HEK293 (cell line): ENCODE measurements at regions not wholly inside any gene's neighbourhood (a gene's known extent, or its start where the extent isn't known, plus 50 kb on each side); places are given as distances from the start of the nearest gene placed in this dataset.

ENCODE experiments used
- CTCF ChIA-PET: fragments of 350-600 bp; formaldehyde crosslinking; extraction: SDS; loops from one replicate; lab custom pipeline; 2021; ENCODE audit warnings: antibody characterized with exemption; lab: Yijun Ruan, JAX
- POLR2A ChIA-PET: fragments of 300-600 bp; formaldehyde crosslinking; extraction: SDS; loops from one replicate; lab custom pipeline; 2020; ENCODE audit warnings: antibody characterized with exemption, inconsistent platforms; lab: Yijun Ruan, JAX
- H3K27ac ChIP-seq: fragments of 200-500 bp; sonication (Bioruptor generic); 2 replicates; pipeline ENCODE4 v1.5.1; 2014; ENCODE audit warnings: low read depth, low read length, control low read depth, inconsistent platforms; ENCODE audit errors: extremely low read depth
- H3K36me3 ChIP-seq, 2 experiments: fragments of 200-500 bp in 1 of 2; sonication (Bioruptor generic) in 1 of 2; 1 replicate in 1 of 2; 2 replicates in 1 of 2; pipeline ENCODE4 v1.5.1; 2014 to 2017; ENCODE audit warnings: inconsistent platforms in 2 of 2, low read length in 2 of 2; ENCODE audit not compliant: control insufficient read depth in 2 of 2, insufficient read depth in 1 of 2
- H3K4me1 ChIP-seq: fragments of 200-500 bp; sonication (Bioruptor generic); 2 replicates; pipeline ENCODE4 v1.5.1; 2014; ENCODE audit warnings: mild to moderate bottlenecking, low read length, inconsistent platforms; ENCODE audit not compliant: control insufficient read depth, insufficient read depth
- H3K4me3 ChIP-seq: 2 replicates; pipeline ENCODE4 v1.5.1; 2011; ENCODE audit warnings: low read depth, mild to moderate bottlenecking, control low read depth, low read length, moderate library complexity
- H3K9me3 ChIP-seq: fragments of 200-500 bp; sonication (Bioruptor generic); 2 replicates; pipeline ENCODE4 v1.5.1; 2014; ENCODE audit warnings: low read depth, low read length, inconsistent platforms; ENCODE audit not compliant: control insufficient read depth, insufficient read depth
- HOXC10 ChIP-seq: sonication (generic); formaldehyde crosslinking; IDR thresholded peaks from 2 replicates; pipeline ENCODE4 v1.8.1; 2023; ENCODE audit warnings: mild to moderate bottlenecking, missing genetic modification reagents
- KLF1 ChIP-seq: fragments of 450-650 bp; formaldehyde crosslinking; IDR thresholded peaks from 2 replicates; pipeline ENCODE4 v1.5.1; 2016; ENCODE audit warnings: missing biosample characterization, missing genetic modification characterization
- MEIS1 ChIP-seq: sonication (generic); formaldehyde crosslinking; IDR thresholded peaks from 2 replicates; pipeline ENCODE4 v1.8.1; 2022; ENCODE audit warnings: missing genetic modification reagents, mild to moderate bottlenecking, borderline replicate concordance
- SCRT1 ChIP-seq: fragments of 450-650 bp; formaldehyde crosslinking; IDR thresholded peaks from 2 replicates; pipeline ENCODE4 v1.5.1; 2016; ENCODE audit warnings: missing biosample characterization, missing genetic modification characterization, borderline replicate concordance
- ZBTB1 ChIP-seq: fragments of 450-650 bp; formaldehyde crosslinking; IDR thresholded peaks from 2 replicates; pipeline ENCODE4 v1.5.1; 2016; ENCODE audit warnings: missing biosample characterization, missing genetic modification characterization
- ZBTB48 ChIP-seq: fragments of 450-650 bp; formaldehyde crosslinking; IDR thresholded peaks from 2 replicates; pipeline ENCODE4 v1.5.1; 2016; ENCODE audit warnings: missing biosample characterization, missing genetic modification characterization
- ZNF132 ChIP-seq: fragments of 450-650 bp; formaldehyde crosslinking; IDR thresholded peaks from 2 replicates; pipeline ENCODE4 v1.5.1; 2017; ENCODE audit warnings: missing biosample characterization, missing genetic modification characterization, borderline replicate concordance
- ZNF169 ChIP-seq: fragments of 450-650 bp; formaldehyde crosslinking; IDR thresholded peaks from 2 replicates; pipeline ENCODE4 v1.5.1; 2016; ENCODE audit warnings: missing biosample characterization, missing genetic modification characterization
- ZNF248 ChIP-seq: fragments of 450-650 bp; formaldehyde crosslinking; IDR thresholded peaks from 2 replicates; pipeline ENCODE4 v1.5.1; 2017; ENCODE audit warnings: missing biosample characterization, missing genetic modification characterization
- ZNF433 ChIP-seq: fragments of 450-650 bp; formaldehyde crosslinking; IDR thresholded peaks from 2 replicates; pipeline ENCODE4 v1.5.1; 2016; ENCODE audit warnings: missing biosample characterization, missing genetic modification characterization, low read depth
- ZNF549 ChIP-seq: fragments of 450-650 bp; IDR thresholded peaks from 2 replicates; pipeline ENCODE4 v1.5.1; 2018; ENCODE audit warnings: missing biosample characterization, missing genetic modification characterization, mild to moderate bottlenecking, inconsistent platforms, moderate library complexity
- ZNF571 ChIP-seq: fragments of 450-650 bp; formaldehyde crosslinking; IDR thresholded peaks from 2 replicates; pipeline ENCODE4 v1.5.0; 2017; ENCODE audit warnings: missing biosample characterization, missing genetic modification characterization
- ZNF747 ChIP-seq: fragments of 450-650 bp; formaldehyde crosslinking; IDR thresholded peaks from 2 replicates; pipeline ENCODE4 v1.5.1; 2016; ENCODE audit warnings: missing biosample characterization, missing genetic modification characterization
- ZNF837 ChIP-seq: fragments of 450-650 bp; formaldehyde crosslinking; IDR thresholded peaks from 2 replicates; pipeline ENCODE4 v1.5.1; 2016; ENCODE audit warnings: missing biosample characterization, missing genetic modification characterization
- ZSCAN16 ChIP-seq: fragments of 450-650 bp; formaldehyde crosslinking; IDR thresholded peaks from 2 replicates; pipeline ENCODE4 v1.5.1; 2016; ENCODE audit warnings: missing biosample characterization, missing genetic modification characterization
- ZSCAN23 ChIP-seq: fragments of 450-650 bp; formaldehyde crosslinking; IDR thresholded peaks from 2 replicates; pipeline ENCODE4 v1.5.1; 2016; ENCODE audit warnings: missing biosample characterization, missing genetic modification characterization
- ZXDB ChIP-seq: fragments of 450-650 bp; formaldehyde crosslinking; IDR thresholded peaks from 2 replicates; pipeline ENCODE4 v1.5.1; 2016; ENCODE audit warnings: missing biosample characterization, missing genetic modification characterization
- TF ChIP-seq, protein P1 (sequence below): fragments of 450-650 bp; formaldehyde crosslinking; IDR thresholded peaks from 2 replicates; pipeline ENCODE4 v1.5.1; 2016; ENCODE audit warnings: missing biosample characterization, missing genetic modification characterization
- TF ChIP-seq, protein P2 (sequence below): fragments of 450-650 bp; formaldehyde crosslinking; IDR thresholded peaks from 2 replicates; pipeline ENCODE4 v1.5.1; 2016; ENCODE audit warnings: missing biosample characterization, missing genetic modification characterization, low read depth
- TF ChIP-seq, protein P3 (sequence below): fragments of 450-650 bp; formaldehyde crosslinking; IDR thresholded peaks from 2 replicates; pipeline ENCODE4 v1.5.1; 2016; ENCODE audit warnings: missing biosample characterization, missing genetic modification characterization
- TF ChIP-seq, protein P4 (sequence below): fragments of 450-650 bp; formaldehyde crosslinking; IDR thresholded peaks from 2 replicates; pipeline ENCODE4 v1.5.1; 2017; ENCODE audit warnings: missing biosample characterization, mild to moderate bottlenecking, missing genetic modification characterization, moderate library complexity

DNA sequence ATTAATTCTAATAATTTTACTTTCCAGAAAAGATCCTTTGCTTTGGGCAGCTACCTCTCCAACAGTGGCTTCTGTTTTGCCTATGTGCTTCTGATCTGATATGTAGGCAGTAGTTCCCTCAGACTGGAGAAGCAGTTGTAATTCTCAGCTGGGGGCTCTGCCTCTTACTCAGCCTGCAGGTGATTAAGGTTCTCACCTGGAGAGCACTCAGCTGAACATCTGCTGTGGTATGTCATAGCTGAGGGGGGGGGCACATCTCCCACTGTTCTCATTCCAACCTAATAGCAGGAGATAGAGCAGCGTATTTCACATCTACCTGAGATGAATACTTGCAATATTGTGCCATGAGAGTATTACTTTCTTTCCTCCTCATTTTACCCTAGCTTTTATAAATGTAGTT lies 511.9 kb upstream of the CDH8 start:
- no peaks in the 10 kb centered on the region for H3K4me1 ChIP-seq
- TF ChIP-seq ZSCAN16 (tag by site-specific recombination), result no peak
- no peak for TF ChIP-seq ZNF549 (tag by site-specific recombination)
- TF ChIP-seq, protein P1, sequence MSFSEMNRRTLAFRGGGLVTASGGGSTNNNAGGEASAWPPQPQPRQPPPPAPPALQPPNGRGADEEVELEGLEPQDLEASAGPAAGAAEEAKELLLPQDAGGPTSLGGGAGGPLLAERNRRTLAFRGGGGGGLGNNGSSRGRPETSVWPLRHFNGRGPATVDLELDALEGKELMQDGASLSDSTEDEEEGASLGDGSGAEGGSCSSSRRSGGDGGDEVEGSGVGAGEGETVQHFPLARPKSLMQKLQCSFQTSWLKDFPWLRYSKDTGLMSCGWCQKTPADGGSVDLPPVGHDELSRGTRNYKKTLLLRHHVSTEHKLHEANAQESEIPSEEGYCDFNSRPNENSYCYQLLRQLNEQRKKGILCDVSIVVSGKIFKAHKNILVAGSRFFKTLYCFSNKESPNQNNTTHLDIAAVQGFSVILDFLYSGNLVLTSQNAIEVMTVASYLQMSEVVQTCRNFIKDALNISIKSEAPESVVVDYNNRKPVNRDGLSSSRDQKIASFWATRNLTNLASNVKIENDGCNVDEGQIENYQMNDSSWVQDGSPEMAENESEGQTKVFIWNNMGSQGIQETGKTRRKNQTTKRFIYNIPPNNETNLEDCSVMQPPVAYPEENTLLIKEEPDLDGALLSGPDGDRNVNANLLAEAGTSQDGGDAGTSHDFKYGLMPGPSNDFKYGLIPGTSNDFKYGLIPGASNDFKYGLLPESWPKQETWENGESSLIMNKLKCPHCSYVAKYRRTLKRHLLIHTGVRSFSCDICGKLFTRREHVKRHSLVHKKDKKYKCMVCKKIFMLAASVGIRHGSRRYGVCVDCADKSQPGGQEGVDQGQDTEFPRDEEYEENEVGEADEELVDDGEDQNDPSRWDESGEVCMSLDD, result no peak
- TF ChIP-seq, protein P2, sequence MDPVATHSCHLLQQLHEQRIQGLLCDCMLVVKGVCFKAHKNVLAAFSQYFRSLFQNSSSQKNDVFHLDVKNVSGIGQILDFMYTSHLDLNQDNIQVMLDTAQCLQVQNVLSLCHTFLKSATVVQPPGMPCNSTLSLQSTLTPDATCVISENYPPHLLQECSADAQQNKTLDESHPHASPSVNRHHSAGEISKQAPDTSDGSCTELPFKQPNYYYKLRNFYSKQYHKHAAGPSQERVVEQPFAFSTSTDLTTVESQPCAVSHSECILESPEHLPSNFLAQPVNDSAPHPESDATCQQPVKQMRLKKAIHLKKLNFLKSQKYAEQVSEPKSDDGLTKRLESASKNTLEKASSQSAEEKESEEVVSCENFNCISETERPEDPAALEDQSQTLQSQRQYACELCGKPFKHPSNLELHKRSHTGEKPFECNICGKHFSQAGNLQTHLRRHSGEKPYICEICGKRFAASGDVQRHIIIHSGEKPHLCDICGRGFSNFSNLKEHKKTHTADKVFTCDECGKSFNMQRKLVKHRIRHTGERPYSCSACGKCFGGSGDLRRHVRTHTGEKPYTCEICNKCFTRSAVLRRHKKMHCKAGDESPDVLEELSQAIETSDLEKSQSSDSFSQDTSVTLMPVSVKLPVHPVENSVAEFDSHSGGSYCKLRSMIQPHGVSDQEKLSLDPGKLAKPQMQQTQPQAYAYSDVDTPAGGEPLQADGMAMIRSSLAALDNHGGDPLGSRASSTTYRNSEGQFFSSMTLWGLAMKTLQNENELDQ, result no peak
- TF ChIP-seq ZNF571 (tag by site-specific recombination), result no peak
- no peak for TF ChIP-seq ZBTB48
- TF ChIP-seq MEIS1 (CRISPR knock-in tag), result no peak
- TF ChIP-seq ZXDB (tag by site-specific recombination), result no peak
- no peak for TF ChIP-seq ZNF132 (tag by site-specific recombination)
- no peak for TF ChIP-seq ZNF433 (tag by site-specific recombination)
- no peak for TF ChIP-seq SCRT1
- no peak for TF ChIP-seq HOXC10 (CRISPR knock-in tag)
- TF ChIP-seq ZSCAN23, result no peak
- no peak overlapping the region for H3K4me3 ChIP-seq
- ChIA-PET CTCF (interaction anchor here (0.6 kb wide), 1 partner anchor 92 kb away, joined by 5 read pairs; no protein-coding TSS in a partner anchor), POLR2A (no interaction called here)
- H3K27ac ChIP-seq, result no peak overlapping the region
- H3K36me3 ChIP-seq, result no peaks in the 10 kb centered on the region
- no peaks in the 10 kb centered on the region for H3K9me3 ChIP-seq

DNA sequence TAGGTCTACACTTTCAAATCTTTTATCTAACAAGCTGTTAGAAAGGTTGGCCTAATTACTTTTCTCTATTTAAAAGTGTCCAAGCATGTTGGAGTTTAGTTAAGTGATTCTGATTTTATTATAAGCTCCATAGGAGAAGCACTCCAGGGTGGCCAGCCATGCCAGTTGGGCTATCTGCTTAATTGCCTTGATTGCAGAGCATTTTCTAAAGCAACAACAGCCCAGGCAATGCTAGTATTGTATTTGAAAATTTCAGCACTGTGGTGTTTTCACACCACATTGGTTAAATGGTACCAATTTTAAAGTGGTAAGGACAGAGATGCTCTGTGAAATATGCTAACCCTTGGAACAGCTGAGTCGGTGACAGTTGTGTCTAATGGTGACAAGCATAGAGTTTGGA lies 510.5 kb upstream of the CDH8 start:
- Histone ChIP-seq H3K27ac (no peak overlapping the region), H3K4me1 (no peaks in the 10 kb centered on the region), H3K36me3 (no peaks in the 10 kb centered on the region), H3K4me3 (no peak overlapping the region), H3K9me3 (no peaks in the 10 kb centered on the region)
- TF ChIP-seq ZNF747 (tag by site-specific recombination) (no peak), ZBTB1 (tag by site-specific recombination) (no peak), ZNF169 (tag by site-specific recombination) (no peak), ZNF837 (tag by site-specific recombination) (no peak), ZNF248 (tag by site-specific recombination) (no peak), KLF1 (no peak)
- TF ChIP-seq, protein P3, sequence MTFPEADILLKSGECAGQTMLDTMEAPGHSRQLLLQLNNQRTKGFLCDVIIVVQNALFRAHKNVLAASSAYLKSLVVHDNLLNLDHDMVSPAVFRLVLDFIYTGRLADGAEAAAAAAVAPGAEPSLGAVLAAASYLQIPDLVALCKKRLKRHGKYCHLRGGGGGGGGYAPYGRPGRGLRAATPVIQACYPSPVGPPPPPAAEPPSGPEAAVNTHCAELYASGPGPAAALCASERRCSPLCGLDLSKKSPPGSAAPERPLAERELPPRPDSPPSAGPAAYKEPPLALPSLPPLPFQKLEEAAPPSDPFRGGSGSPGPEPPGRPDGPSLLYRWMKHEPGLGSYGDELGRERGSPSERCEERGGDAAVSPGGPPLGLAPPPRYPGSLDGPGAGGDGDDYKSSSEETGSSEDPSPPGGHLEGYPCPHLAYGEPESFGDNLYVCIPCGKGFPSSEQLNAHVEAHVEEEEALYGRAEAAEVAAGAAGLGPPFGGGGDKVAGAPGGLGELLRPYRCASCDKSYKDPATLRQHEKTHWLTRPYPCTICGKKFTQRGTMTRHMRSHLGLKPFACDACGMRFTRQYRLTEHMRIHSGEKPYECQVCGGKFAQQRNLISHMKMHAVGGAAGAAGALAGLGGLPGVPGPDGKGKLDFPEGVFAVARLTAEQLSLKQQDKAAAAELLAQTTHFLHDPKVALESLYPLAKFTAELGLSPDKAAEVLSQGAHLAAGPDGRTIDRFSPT, result no peak
- TF ChIP-seq, protein P4, sequence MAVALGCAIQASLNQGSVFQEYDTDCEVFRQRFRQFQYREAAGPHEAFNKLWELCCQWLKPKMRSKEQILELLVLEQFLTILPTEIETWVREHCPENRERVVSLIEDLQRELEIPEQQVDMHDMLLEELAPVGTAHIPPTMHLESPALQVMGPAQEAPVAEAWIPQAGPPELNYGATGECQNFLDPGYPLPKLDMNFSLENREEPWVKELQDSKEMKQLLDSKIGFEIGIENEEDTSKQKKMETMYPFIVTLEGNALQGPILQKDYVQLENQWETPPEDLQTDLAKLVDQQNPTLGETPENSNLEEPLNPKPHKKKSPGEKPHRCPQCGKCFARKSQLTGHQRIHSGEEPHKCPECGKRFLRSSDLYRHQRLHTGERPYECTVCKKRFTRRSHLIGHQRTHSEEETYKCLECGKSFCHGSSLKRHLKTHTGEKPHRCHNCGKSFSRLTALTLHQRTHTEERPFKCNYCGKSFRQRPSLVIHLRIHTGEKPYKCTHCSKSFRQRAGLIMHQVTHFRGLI (tag by site-specific recombination), result no peak
- POLR2A ChIA-PET, result no interaction called here
- CTCF ChIA-PET, result no interaction called here
